ENCODE measurements at regions not wholly inside any gene's neighbourhood (a gene's known extent, or its start where the extent isn't known, plus 50 kb on each side); places are given as distances from the start of the nearest gene placed in this dataset.

DNA sequence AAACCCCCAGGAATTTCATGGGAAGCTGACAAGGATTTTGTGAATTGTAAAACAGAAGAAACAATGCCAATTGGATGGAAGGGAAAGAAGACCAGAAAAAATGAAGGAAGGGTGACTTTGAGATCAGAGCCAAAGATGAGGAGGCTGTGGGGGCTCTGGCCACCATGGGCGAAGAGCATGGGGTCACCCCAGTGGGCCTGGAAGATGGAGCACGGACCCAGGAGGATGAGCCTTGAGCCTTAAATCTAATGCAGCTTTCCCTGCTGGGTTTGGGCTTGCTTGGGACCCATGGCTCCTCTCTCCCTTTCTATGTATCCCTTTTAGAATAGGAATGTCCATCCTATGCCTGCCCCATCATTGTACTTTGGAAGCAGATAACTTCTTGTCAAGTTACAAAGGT is 322.2 kb downstream of the TMEM121 start:
- H3K27ac ChIP-seq (ENCODE audit: low read depth in 1 of 2, low read length in 2 of 2): no peak overlapping the region
- Mint-ChIP-seq H3K4me1 (ENCODE audit: low read depth) (no peaks in the 10 kb centered on the region), H3K27me3 (no peaks in the 10 kb centered on the region), H3K27ac (no peak overlapping the region), H3K36me3 (ENCODE audit: low read depth) (no peaks in the 10 kb centered on the region), H3K9me3 (no peaks in the 10 kb centered on the region), H3K4me3 (no peak overlapping the region)
- CTCF ChIA-PET: no interaction called here
- TF ChIP-seq, protein P1, sequence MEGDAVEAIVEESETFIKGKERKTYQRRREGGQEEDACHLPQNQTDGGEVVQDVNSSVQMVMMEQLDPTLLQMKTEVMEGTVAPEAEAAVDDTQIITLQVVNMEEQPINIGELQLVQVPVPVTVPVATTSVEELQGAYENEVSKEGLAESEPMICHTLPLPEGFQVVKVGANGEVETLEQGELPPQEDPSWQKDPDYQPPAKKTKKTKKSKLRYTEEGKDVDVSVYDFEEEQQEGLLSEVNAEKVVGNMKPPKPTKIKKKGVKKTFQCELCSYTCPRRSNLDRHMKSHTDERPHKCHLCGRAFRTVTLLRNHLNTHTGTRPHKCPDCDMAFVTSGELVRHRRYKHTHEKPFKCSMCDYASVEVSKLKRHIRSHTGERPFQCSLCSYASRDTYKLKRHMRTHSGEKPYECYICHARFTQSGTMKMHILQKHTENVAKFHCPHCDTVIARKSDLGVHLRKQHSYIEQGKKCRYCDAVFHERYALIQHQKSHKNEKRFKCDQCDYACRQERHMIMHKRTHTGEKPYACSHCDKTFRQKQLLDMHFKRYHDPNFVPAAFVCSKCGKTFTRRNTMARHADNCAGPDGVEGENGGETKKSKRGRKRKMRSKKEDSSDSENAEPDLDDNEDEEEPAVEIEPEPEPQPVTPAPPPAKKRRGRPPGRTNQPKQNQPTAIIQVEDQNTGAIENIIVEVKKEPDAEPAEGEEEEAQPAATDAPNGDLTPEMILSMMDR (IDR thresholded peaks at IDR 0.05): no peak
- DNase-seq (no peak), ATAC-seq (ENCODE audit: poor library complexity) (no peak)
- POLR2A ChIA-PET: no interaction called here
- no peaks in the 10 kb centered on the region for H3K27me3 ChIP-seq (ENCODE audit: control insufficient read depth in 1 of 2, insufficient read depth in 2 of 2, low read length in 2 of 2)
- intact Hi-C loops (cut with DNase I, micrococcal nuclease): no loop called here
- no peaks in the 10 kb centered on the region for H3K9me3 ChIP-seq (ENCODE audit: control insufficient read depth in 1 of 2, insufficient read depth in 1 of 2, low read length in 2 of 2)
- H3K36me3 ChIP-seq (ENCODE audit: insufficient read depth, low read length): no peaks in the 10 kb centered on the region
- no peaks in the 10 kb centered on the region for H3K4me1 ChIP-seq (ENCODE audit: insufficient read depth, low read length)
- no peak overlapping the region for H3K4me3 ChIP-seq (ENCODE audit: low read length)

DNA sequence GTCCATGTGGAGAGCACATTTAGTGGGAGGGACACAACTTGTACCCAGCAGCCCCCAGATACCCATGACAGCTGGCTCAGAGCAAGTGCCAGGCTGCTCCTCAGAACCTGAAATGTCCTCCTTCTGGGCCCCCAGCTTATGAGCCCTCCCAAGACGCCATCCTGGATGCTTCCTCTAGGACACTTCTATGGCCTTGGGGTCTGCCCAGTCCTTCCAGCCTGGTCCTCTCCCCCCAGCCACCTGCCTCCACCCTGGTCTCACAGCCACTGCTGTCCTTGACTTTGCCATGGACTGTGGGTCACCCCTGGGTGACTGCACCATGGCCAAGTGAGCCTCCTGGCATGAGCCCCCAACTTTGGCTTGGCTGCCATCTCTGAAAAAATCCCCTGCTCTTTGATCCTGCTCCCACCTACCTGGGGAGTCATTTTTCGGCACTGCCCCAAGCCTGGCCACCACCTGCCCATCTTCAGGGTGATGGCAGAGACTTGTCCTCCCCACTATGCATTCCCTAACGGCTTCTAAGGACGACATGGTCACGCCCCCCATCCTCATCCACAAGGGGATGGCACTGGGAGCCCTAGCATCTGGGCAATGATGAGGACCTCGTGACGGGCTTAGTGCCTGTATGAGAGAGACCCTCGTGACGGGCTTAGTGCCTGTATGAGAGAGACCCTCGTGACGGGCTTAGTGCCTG is 323.7 kb downstream of the TMEM121 start:
- DNase-seq (no peak), ATAC-seq (ENCODE audit: poor library complexity) (no peak)
- TF ChIP-seq, protein P1 (IDR thresholded peaks at IDR 0.05): no peak
- Mint-ChIP-seq H3K36me3 (ENCODE audit: low read depth) (no peaks in the 10 kb centered on the region), H3K4me3 (no peak overlapping the region), H3K27ac (no peak overlapping the region), H3K4me1 (ENCODE audit: low read depth) (no peaks in the 10 kb centered on the region), H3K9me3 (no peaks in the 10 kb centered on the region), H3K27me3 (no peaks in the 10 kb centered on the region)
- Histone ChIP-seq H3K4me3 (ENCODE audit: low read length) (no peak overlapping the region), H3K4me1 (ENCODE audit: insufficient read depth, low read length) (peaks cover 5% of the 10 kb centered on the region), H3K9me3 (ENCODE audit: control insufficient read depth in 1 of 2, insufficient read depth in 1 of 2, low read length in 2 of 2) (no peaks in the 10 kb centered on the region), H3K36me3 (ENCODE audit: insufficient read depth, low read length) (no peaks in the 10 kb centered on the region), H3K27ac (ENCODE audit: low read depth in 1 of 2, low read length in 2 of 2) (no peak overlapping the region), H3K27me3 (ENCODE audit: control insufficient read depth in 1 of 2, insufficient read depth in 2 of 2, low read length in 2 of 2) (no peaks in the 10 kb centered on the region)
- intact Hi-C loops (cut with DNase I, micrococcal nuclease): no loop called here
- POLR2A ChIA-PET: no interaction called here
- CTCF ChIA-PET: no interaction called here

DNA sequence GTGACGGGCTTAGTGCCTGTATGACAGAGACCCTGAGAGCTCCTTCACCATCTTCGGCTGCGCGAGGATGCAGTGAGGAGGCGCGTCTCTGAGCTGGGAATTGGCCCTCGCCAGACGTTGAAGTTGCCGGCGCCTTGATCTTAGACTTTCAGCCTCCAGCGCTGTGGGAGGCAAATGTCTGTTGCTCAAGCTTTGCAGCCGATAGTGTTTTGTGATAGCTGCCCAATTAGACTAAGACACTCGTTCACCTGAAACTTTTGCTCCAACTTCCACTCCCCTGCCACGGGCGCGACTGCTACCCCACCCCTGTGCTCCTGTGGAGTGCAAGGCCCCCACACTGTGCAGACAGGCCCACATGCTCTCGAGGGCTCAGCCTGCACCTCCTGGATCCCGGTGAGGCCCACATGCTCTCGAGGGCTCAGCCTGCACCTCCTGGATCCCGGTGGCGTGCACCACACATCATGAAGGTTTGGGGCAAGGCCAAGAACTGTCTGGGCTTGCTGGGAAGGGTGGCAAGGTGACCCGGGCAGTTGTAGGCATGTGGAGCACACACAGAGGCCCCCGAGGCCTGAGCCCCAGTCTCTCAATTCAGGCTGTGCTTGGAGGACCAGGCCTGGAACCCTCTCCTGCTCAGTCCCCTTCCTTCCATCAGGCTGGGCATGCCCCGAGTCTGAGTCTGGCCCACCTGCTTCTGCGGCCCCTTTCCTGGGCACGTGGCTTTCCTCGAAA is 324.6 kb downstream of the TMEM121 start:
- no peaks in the 10 kb centered on the region for H3K9me3 Mint-ChIP-seq
- H3K9me3 ChIP-seq (ENCODE audit: control insufficient read depth in 1 of 2, insufficient read depth in 1 of 2, low read length in 2 of 2): no peaks in the 10 kb centered on the region
- intact Hi-C loops (cut with DNase I, micrococcal nuclease): no loop called here
- H3K4me1 ChIP-seq (ENCODE audit: insufficient read depth, low read length): peaks cover 14% of the 10 kb centered on the region
- no peaks in the 10 kb centered on the region for H3K4me1 Mint-ChIP-seq (ENCODE audit: low read depth)
- H3K36me3 Mint-ChIP-seq (ENCODE audit: low read depth): no peaks in the 10 kb centered on the region
- H3K4me3 ChIP-seq (ENCODE audit: low read length): no peak overlapping the region
- ChIA-PET POLR2A (no interaction called here), CTCF (no interaction called here)
- no peaks in the 10 kb centered on the region for H3K36me3 ChIP-seq (ENCODE audit: insufficient read depth, low read length)
- no peak overlapping the region for H3K27ac Mint-ChIP-seq
- no peak overlapping the region for H3K4me3 Mint-ChIP-seq
- DNase-seq: peak in 1 of 14 experiments; percentile 8
- H3K27me3 Mint-ChIP-seq: no peaks in the 10 kb centered on the region
- H3K27me3 ChIP-seq (ENCODE audit: control insufficient read depth in 1 of 2, insufficient read depth in 2 of 2, low read length in 2 of 2): no peaks in the 10 kb centered on the region
- TF ChIP-seq, protein P1 (IDR thresholded peaks at IDR 0.05): no peak
- ATAC-seq (ENCODE audit: poor library complexity): no peak
- no peak overlapping the region for H3K27ac ChIP-seq (ENCODE audit: low read depth in 1 of 2, low read length in 2 of 2)

Data from CD4-positive, alpha-beta T cell (primary cell).